ENCODE measurements at regions not wholly inside any gene's neighbourhood (a gene's known extent, or its start where the extent isn't known, plus 50 kb on each side); places are given as distances from the start of the nearest gene placed in this dataset.

- no peak for DNase-seq
These were observed 141.3 kb downstream of the IRX1 start for GRCh38 chr5:3736926-3737325.

GRCh38 chr5:3738919-3739318 lies 143.3 kb downstream of the IRX1 start:
- no peak for DNase-seq

DNA sequence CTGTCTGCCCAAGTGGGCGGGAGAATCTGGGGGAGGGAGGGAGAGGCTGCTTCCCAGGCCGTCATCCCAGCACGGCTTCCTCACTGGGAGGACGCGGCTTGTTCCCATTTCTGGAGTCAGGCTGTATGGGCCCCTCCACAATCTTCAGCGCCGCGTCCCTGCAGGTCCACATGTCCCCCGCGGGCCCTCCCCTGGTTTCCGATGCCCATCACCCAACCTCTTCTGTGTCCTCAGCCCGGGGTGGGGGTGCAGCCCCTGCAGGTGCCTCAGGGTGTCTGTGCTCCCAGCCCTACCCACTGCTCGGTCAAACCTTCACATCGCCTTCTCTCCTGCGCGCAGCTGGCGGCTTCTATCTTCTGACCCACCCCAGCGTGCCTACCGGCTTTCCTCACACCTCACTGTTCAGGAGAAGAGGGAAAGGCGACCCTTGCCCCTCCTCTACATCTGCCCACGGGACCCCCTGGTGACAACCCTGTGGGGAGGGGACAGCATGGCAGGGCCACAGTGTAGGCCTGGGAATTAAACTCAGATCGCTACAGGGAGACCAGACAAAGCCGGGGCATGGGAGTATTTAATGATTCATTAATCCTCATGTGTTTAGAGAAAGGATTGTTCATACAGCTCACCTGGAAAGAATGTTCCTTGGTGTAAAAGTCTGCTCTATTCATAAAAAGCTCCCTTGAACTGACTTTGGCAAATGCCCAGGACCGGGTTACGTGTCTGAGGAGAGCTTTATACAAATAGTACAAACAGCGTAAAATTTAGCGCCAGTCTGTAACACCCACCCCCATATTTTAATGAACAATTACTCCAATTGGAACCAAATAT lies 145.1 kb downstream of the IRX1 start:
- no peak for DNase-seq

DNA sequence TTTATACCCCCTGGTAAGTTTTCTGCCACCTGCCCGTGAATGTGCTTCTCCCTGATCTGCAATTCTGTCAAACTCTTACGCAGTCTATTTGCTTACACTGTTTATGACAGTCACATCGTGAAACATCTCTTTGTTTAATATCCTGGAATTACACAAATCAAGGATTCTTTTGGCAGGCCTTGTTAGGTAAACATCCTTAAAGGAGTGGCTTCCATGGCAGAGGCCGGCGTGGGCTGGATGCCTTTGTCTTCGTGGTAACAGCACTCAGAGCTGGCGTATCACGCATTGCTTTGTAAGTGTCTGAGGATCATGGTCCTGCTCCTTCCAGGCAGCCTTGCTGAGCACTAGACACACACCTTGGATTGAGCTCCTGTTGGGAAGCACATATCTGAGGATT lies 145.7 kb downstream of the IRX1 start:
- DNase-seq, result no peak

GRCh38 chr5:3742750-3743149 lies 147.1 kb downstream of the IRX1 start:
- DNase-seq, result no peak

DNA sequence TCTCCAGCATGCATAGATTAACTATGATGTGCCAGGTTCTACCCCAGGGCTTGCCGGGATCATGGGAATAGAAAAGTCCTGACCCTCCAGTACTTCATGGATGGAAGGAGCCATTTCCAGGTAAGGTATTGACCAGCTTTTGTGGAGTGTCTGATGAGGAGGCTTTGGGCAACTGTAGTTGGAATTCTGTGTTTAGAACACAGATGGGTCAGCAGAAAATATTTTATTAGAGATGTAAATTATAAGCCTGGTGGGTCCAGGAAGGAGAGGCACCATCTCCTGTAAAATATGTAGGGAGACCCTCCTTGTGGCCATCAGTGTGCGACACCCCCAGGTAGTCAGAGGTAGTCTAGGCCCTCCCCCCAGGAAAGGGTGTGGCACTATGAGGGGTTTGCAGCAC lies 156.2 kb downstream of the IRX1 start:
- no peak for DNase-seq

- no peak for DNase-seq
These were observed 182.4 kb downstream of the IRX1 start for GRCh38 chr5:3778000-3778550.

- no peak for DNase-seq
These were observed 183.3 kb downstream of the IRX1 start for GRCh38 chr5:3778945-3779344.

- DNase-seq, result no peak
These were observed 184.6 kb downstream of the IRX1 start for GRCh38 chr5:3780278-3780677.

DNA sequence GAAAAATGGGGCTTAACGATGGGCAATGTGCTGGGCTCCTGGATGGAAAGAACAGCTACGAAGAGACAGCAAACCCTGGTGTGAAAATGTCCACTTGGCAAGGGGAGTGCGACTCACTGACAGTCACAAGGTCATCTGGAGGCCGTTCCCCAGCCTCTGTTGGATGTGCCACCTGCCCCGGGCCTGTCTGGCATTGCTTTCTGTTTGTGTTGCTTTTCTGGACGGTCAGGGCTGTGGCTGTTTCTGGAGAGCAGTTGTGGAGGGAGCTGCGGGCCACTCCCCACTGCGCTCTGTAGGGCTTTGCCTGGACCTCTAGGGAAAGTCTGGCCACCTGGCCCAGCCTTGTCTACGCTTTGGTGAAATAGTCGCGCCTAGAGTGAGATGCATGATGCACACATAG lies 185.3 kb downstream of the IRX1 start:
- no peak for DNase-seq

DNA sequence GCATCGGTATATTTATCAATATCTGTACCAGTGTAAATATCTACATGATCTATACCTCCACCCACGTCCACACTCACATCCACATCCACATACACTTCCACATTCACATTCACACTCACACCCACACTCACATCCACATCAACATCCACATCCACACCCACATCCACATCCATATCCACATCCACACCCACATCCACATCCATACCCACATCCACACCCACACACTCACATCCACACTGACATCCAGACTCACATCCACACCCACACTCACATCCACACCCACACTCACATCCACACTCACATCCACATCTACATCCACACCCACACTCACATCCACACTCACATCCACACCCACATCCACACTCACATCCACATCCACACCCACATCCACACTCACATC lies 189.2 kb downstream of the IRX1 start:
- no peak for DNase-seq

- no peak for DNase-seq
These were observed 190.5 kb downstream of the IRX1 start for GRCh38 chr5:3786165-3786564.

DNA sequence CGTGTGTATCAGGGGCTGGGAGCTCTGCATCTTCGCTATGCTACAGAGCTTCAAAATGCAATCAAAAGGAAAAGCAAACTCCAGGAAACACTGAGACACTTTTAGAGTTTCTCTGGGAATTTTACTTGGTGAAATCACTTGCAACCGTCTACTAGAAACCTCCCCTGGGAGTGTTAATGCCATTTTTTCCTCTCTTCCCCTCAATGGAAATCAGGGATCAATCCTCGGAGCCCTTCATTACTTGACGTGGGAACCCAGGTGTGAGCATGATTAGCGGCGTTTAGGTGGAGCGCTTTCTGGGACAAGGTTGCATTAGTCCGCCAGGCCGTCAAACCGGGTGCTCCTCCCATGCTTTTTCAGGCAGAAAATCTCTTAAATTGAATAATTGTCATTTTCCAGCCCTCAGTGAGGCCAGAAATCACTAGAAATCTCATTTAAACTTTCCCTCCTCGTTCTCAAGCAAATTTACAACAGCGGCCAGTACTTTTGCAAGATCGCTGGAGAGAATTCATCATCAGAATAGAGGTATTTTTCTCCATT lies 191.3 kb downstream of the IRX1 start:
- DNase-seq, result no peak

- no peak for DNase-seq
These were observed 192.0 kb downstream of the IRX1 start for GRCh38 chr5:3787604-3788003.

GRCh38 chr5:3789519-3790193 lies 194.0 kb downstream of the IRX1 start:
- no peak for DNase-seq

DNA sequence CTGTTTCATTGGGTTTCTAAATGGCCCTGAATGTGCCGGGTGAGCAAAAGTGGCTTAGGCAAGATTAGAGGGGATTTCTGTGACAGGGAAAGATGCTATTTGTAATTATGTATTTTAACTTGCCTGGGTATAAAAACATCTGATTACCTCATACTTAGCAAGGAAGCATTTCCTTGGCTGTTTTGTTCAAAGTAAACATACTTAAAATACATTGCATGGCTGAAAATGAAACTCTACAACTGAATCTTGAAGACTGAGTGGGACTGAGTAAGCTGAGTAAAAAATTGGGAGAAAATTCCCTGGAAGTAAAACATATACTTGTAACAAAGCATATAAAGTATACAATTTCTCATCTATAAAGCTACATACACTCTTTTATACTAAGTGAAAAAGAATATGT lies 197.5 kb downstream of the IRX1 start:
- DNase-seq, result no peak

GRCh38 chr5:3794611-3795010 lies 199.0 kb downstream of the IRX1 start:
- DNase-seq, result no peak

DNA sequence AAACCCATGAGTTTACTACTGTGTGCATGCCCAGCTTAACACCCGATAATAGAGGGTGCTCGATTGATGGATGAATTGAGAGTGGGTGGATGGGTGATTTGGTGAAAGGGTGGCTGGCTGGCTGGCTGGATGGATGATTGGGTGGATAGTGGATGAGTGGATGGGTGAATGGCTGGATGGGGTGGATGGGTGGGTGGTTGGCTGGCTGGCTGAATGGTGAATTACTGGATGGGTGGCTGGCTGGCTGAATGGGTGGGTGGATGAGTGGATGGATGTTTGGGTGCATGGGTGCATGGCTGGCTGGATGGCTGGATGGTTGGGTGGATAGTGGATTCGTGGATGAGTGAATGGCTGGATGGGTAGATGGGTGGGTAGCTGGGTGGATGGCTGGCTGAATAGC lies 201.1 kb downstream of the IRX1 start:
- no peak for DNase-seq

DNA sequence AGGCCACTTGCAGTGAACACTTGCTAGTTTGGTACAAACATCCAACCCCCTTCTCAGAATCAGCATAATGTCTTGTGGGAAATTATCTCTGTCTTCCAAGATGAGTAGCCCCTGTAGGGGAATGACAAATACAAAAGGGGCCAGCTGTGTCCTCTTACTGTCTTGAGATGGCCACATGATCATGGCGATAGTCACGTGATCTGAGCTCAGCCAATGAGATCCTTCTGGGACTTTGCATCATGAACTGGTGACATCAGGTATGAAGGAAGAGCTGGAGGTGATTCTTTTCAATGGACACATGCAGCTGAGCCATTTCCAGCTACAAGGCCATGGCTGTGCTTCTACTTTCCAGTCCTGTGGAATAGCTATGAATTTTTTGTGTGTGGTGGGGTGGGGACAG lies 206.3 kb downstream of the IRX1 start:
- no peak for DNase-seq

DNA sequence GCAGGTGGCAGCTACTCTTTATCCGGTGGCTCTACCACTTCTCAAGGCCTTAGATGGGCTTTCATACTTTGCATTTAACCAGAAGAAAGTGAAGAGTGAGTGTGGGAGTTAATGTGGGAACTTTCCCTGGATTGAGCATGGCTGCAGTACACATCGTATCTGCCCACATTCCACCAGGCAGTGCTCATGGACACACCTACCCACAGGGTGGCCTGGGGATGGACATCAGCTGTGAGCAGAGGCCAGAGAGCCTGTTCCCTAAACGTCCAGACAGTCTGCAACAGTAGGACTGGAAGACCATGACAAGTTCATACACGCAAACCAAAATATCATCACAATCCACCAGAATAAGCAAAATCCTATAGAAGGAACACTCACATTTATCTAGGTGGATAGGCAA lies 213.8 kb downstream of the IRX1 start:
- no peak for DNase-seq

DNA sequence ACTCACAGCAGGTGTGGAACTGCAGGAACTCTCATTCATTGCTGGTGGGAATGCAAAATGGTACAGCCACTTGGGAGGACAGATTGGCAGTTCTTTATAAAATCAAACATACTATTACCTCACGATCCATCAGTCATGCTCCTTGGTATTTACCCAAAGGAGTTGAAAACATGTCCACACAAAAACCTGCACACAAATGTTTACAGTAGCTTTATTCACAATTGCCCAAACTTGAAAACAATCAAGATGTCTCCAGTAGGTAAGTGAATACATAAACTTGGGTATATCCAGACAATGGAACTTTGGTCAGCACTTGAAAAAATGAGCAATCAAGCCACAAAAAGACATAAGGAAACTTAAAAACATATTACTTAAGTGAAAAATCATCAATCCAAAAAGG lies 215.5 kb downstream of the IRX1 start:
- DNase-seq, result no peak

DNA sequence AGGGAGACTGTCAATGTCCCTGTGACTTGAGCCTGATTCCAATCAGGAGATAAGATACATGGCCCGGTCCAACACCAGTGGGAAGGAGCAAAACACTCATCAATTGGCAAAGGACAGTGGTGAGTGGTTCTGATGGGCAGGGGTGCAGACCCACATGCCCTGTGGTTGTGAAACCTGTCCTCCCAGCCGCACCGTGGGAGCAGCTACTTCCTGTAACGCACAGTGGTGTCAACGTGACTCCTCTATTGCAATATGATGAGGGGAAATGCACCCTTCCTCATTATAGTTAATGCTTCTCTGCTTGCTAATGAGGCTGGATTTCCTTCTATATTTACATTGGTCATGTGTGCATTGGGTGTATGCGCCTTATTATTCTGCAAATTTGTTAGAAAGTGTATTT lies 223.0 kb downstream of the IRX1 start:
- DNase-seq, result no peak

DNA sequence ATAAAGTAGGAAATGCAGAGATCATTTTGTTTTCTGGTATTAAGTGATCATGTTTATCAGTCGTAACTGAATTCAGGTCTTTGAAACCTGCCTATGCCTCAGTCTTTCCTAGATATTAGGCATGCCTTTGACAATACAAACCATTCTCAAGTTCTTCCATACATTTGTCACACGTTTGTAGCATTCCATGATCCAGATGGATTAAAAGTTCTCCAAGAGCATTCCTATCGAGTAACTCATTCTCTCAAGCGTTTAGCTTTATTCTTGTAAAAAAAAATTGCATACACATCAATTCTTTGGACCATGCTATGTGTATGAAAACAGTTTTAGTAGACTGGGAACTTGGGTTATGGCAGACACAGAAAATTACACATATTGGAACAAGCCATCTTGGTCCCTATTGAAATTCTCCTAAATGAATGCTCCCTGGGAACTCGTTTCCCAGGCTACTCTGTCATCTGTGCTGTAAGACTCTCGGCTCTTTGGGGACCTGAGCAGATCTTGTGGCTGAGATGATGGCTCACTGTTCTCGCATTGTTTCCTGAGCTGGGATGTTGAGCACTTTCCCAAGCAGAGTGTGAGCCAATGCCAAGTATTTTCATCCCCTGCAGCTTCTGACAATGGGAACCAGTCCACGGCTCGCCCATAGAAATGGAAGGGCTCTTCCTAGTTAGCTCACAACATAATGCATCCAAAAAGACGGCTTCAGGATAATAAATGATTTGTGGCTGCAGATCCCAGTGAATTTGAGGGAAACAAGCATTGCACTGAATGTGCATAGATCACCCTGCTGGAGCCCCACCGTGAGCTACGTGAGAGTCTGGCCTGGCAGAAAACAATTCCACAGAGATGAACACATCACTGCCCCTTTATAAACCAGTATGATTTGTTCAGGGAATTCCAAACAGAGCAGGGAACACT lies 230.2 kb downstream of the IRX1 start:
- no peak for DNase-seq
